GM12878 (cell line): ENCODE measurements at regions not wholly inside any gene's neighbourhood (a gene's known extent, or its start where the extent isn't known, plus 50 kb on each side); places are given as distances from the start of the nearest gene placed in this dataset.

ENCODE experiments used
- ATAC-seq: fragments of 200-7000 bp; cut with Tn5 transposase; 3 replicates; pipeline ENCODE4 v1.9.1; 2020; ENCODE audit warnings: mild to moderate bottlenecking, moderate library complexity
- BruUV-seq: library from RNA; stranded (reverse); fragments of 400-500 nt; replicated peaks from 2 replicates; lab custom pipeline; 2021; lab: Mats Ljungman, UMichigan
- CTCF ChIA-PET: fragments of 300-600 bp; sonication (Branson Sonifier 250); formaldehyde crosslinking; extraction: SDS; loops from one replicate; lab custom pipeline; 2021; ENCODE audit warnings: inconsistent platforms; lab: Yijun Ruan, JAX
- POLR2A ChIA-PET: fragments of 350-600 bp; formaldehyde crosslinking; extraction: SDS; loops from one replicate; lab custom pipeline; 2021; ENCODE audit warnings: inconsistent platforms; lab: Charles Lee
- RAD21 ChIA-PET: fragments of 300-600 bp; sonication (Branson Sonifier 250); formaldehyde crosslinking; loops from one replicate; lab custom pipeline; 2023; ENCODE audit warnings: antibody characterized with exemption; ENCODE audit not compliant: unreplicated experiment; lab: Charles Lee
- SMC1A ChIA-PET: fragments of 300-600 bp; sonication (Branson Sonifier 250); formaldehyde crosslinking; loops from one replicate; lab custom pipeline; 2023; ENCODE audit not compliant: unreplicated experiment, uncharacterized antibody; lab: Charles Lee
- DNase-seq: peaks from one replicate; pipeline ENCODE4 v3.0.0-alpha.2; 2011; ENCODE audit warnings: low read depth, low spot score
- FAIRE-seq: peaks from 3 replicates; lab custom pipeline; 2011; peaks lifted over from hg19 to GRCh38; lab: Jason Lieb, UNC
- H2AFZ ChIP-seq: 2 replicates; pipeline ENCODE4 v1.6.0; 2011; ENCODE audit warnings: low read depth, low read length, control low read depth; ENCODE audit not compliant: control insufficient read depth
- H3K27ac ChIP-seq: 2 replicates; pipeline ENCODE4 v1.5.1; 2011; ENCODE audit warnings: control low read depth; ENCODE audit not compliant: control insufficient read depth, insufficient read depth
- H3K27me3 ChIP-seq, 2 experiments: replicated peaks in 1 of 2; 2 replicates each; pipeline versions ENCODE4 v1.6.0 to v1.6.1; 2011; ENCODE audit warnings: low read length in 1 of 2; ENCODE audit not compliant: control insufficient read depth in 2 of 2, insufficient read depth in 2 of 2
- H3K36me3 ChIP-seq, 2 experiments: 2 replicates each; pipeline ENCODE4 v1.5.1; 2011; ENCODE audit warnings: low read length in 1 of 2; ENCODE audit not compliant: control insufficient read depth in 2 of 2, insufficient read depth in 2 of 2
- H3K4me1 ChIP-seq: 2 replicates; pipeline ENCODE4 v1.6.1; 2011; ENCODE audit warnings: mild to moderate bottlenecking, low read length, moderate library complexity, mixed read lengths; ENCODE audit not compliant: control insufficient read depth, insufficient read depth
- H3K4me2 ChIP-seq: 2 replicates; pipeline ENCODE4 v1.6.0; 2011; ENCODE audit warnings: control low read depth; ENCODE audit not compliant: control insufficient read depth, insufficient read depth
- H3K4me3 ChIP-seq: fragments of 200-600 bp; sonication (generic); 2 replicates; pipeline ENCODE4 v1.5.1; 2016
- H3K79me2 ChIP-seq: 2 replicates; pipeline ENCODE4 v1.6.0; 2011; ENCODE audit warnings: low read length; ENCODE audit not compliant: control insufficient read depth, insufficient read depth
- H3K9ac ChIP-seq: 2 replicates; pipeline ENCODE4 v1.8.0; 2011; ENCODE audit warnings: low read length, control low read depth, mixed read lengths; ENCODE audit not compliant: control insufficient read depth, insufficient read depth
- H3K9me3 ChIP-seq: replicated peaks from 3 replicates; pipeline ENCODE4 v1.5.1; 2011; ENCODE audit warnings: mild to moderate bottlenecking, low read length; ENCODE audit not compliant: control insufficient read depth, insufficient read depth
- H4K20me1 ChIP-seq: 2 replicates; pipeline ENCODE4 v1.6.0; 2011; ENCODE audit not compliant: control insufficient read depth, insufficient read depth
- CUX1 ChIP-seq: IDR thresholded peaks from 2 replicates; pipeline ENCODE4 v1.6.1; 2012; ENCODE audit warnings: improper control_type of control experiment, low read depth, low read length; ENCODE audit not compliant: insufficient replicate concordance
- FOS ChIP-seq: IDR thresholded peaks from 3 replicates; pipeline ENCODE4 v1.6.1; 2011; ENCODE audit warnings: borderline replicate concordance; ENCODE audit not compliant: insufficient read length; ENCODE audit errors: extremely low read depth
- FOXM1 ChIP-seq: IDR thresholded peaks from 2 replicates; pipeline ENCODE4 v1.6.1; 2012; ENCODE audit warnings: low read depth, mild to moderate bottlenecking, inconsistent platforms, low read length, moderate library complexity
- MTA2 ChIP-seq: fragments of 450-650 bp; IDR thresholded peaks from 2 replicates; pipeline ENCODE4 v1.6.1; 2016; ENCODE audit warnings: low read depth, mild to moderate bottlenecking, moderate library complexity
- NFYA ChIP-seq: IDR thresholded peaks from 2 replicates; pipeline ENCODE4 v1.6.1; 2011; ENCODE audit warnings: low read depth, mild to moderate bottlenecking, low read length, improper control_type of control experiment, borderline replicate concordance
- POU2F2 ChIP-seq: IDR thresholded peaks from 3 replicates; pipeline ENCODE4 v1.6.1; 2011; ENCODE audit warnings: low read depth, mild to moderate bottlenecking, low read length, borderline replicate concordance
- TCF12 ChIP-seq: IDR thresholded peaks from 2 replicates; pipeline ENCODE4 v1.6.1; 2011; ENCODE audit warnings: low read depth, mild to moderate bottlenecking, low read length
- WRNIP1 ChIP-seq: IDR thresholded peaks from 2 replicates; pipeline ENCODE4 v1.6.1; 2011; ENCODE audit warnings: low read depth, low read length, improper control_type of control experiment, borderline replicate concordance
- ZNF207 ChIP-seq: fragments of 450-650 bp; IDR thresholded peaks from 2 replicates; pipeline ENCODE4 v1.6.1; 2014; ENCODE audit warnings: antibody characterized with exemption, mild to moderate bottlenecking, borderline replicate concordance
- ZNF24 ChIP-seq: fragments of 450-650 bp; IDR thresholded peaks from 2 replicates; pipeline ENCODE4 v1.6.1; 2017; ENCODE audit warnings: antibody characterized with exemption, mild to moderate bottlenecking
- ZNF622 ChIP-seq: fragments of 450-650 bp; IDR thresholded peaks from 2 replicates; pipeline ENCODE4 v1.6.1; 2017; ENCODE audit warnings: mild to moderate bottlenecking, inconsistent platforms
- WGBS: methylation state at CpG from one replicate; pipeline ENCODE4 v1.1.6; 2016; ENCODE audit warnings: low lambda C conversion rate; ENCODE audit not compliant: insufficient replicate concordance, insufficient coverage; ENCODE audit errors: missing lambda C conversion rate; 5-methylcytosine and 5-hydroxymethylcytosine counted together
- in situ Hi-C: fragments of 300-500 bp; cut with MboI; formaldehyde crosslinking; loops from 9 replicates; pipeline ENCODE4 v1.14.3; 2018; ENCODE audit warnings: mixed read lengths
- intact Hi-C: fragments of 100-400 bp; cut with micrococcal nuclease; formaldehyde crosslinking; loops from one replicate; pipeline ENCODE4 v1.14.2; 2022; ENCODE audit not compliant: unreplicated experiment
- TF ChIP-seq, protein P1 (sequence below): fragments of 450-650 bp; IDR thresholded peaks from 2 replicates; pipeline ENCODE4 v1.6.1; 2017; ENCODE audit warnings: borderline replicate concordance

- no peak for FAIRE-seq
- intact Hi-C loops, result no loop called here
- Histone ChIP-seq H3K9ac (no peak overlapping the region), H3K27me3 (no peaks in the 10 kb centered on the region), H3K79me2 (no peaks in the 10 kb centered on the region), H3K4me3 (no peak overlapping the region), H3K4me2 (no peak overlapping the region), H3K27ac (no peak overlapping the region), H3K4me1 (no peaks in the 10 kb centered on the region), H3K9me3 (no peaks in the 10 kb centered on the region), H3K36me3 (no peaks in the 10 kb centered on the region), H2AFZ (no peak overlapping the region), H4K20me1 (no peaks in the 10 kb centered on the region)
- ChIA-PET CTCF (interaction anchor here (0.7 kb wide), 1 partner anchor 276 kb away, joined by 3 read pairs; no protein-coding TSS in a partner anchor), POLR2A (interaction anchor here (0.6 kb wide), 1 partner anchor 1304 kb away, joined by 4 read pairs; no protein-coding TSS in a partner anchor), RAD21 (no interaction called here), SMC1A (no interaction called here)
- ATAC-seq, result no peak
- BruUV-seq, result no TSS peak
- no peak for TF ChIP-seq FOXM1
- TF ChIP-seq MTA2, result no peak
- no peak for TF ChIP-seq ZNF24
- TF ChIP-seq WRNIP1, result no peak
- TF ChIP-seq ZNF207, result no peak
- no peak for TF ChIP-seq TCF12
- no peak for TF ChIP-seq CUX1
- TF ChIP-seq, protein P1, sequence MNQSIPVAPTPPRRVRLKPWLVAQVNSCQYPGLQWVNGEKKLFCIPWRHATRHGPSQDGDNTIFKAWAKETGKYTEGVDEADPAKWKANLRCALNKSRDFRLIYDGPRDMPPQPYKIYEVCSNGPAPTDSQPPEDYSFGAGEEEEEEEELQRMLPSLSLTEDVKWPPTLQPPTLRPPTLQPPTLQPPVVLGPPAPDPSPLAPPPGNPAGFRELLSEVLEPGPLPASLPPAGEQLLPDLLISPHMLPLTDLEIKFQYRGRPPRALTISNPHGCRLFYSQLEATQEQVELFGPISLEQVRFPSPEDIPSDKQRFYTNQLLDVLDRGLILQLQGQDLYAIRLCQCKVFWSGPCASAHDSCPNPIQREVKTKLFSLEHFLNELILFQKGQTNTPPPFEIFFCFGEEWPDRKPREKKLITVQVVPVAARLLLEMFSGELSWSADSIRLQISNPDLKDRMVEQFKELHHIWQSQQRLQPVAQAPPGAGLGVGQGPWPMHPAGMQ, result no peak
- no peak for TF ChIP-seq FOS
- no peak for TF ChIP-seq ZNF622
- no peak for TF ChIP-seq NFYA
- TF ChIP-seq POU2F2, result no peak
- 19% methylated on average over 2 of the region's 2 CpGs for WGBS
- DNase-seq, result no peak
- in situ Hi-C loops, result no loop called here
Measured at GRCh38 chr2:180508458-180508857, 471.9 kb upstream of the UBE2E3 start.
